Osteoblast (primary cell): ENCODE measurements at regions not wholly inside any gene's neighbourhood (a gene's known extent, or its start where the extent isn't known, plus 50 kb on each side); places are given as distances from the start of the nearest gene placed in this dataset.

Experiments
- DNase-seq: peaks from one replicate; pipeline ENCODE4 v3.0.0; 2011; ENCODE audit warnings: low spot score, mixed read lengths; ENCODE audit not compliant: insufficient read length; ENCODE audit errors: missing footprints
- H2AFZ ChIP-seq: 2 replicates; pipeline ENCODE4 v1.6.0; 2011; ENCODE audit warnings: mild to moderate bottlenecking, low read length
- H3K27ac ChIP-seq: 2 replicates; pipeline ENCODE4 v1.5.1; 2011; ENCODE audit warnings: mild to moderate bottlenecking, low read depth, low read length, moderate library complexity
- H3K27me3 ChIP-seq: 2 replicates; pipeline ENCODE4 v1.6.0; 2012; ENCODE audit warnings: mild to moderate bottlenecking, control low read depth, inconsistent platforms, low read length, moderate library complexity; ENCODE audit not compliant: insufficient read depth
- H3K36me3 ChIP-seq: 2 replicates; pipeline ENCODE4 v1.5.1; 2011; ENCODE audit warnings: mild to moderate bottlenecking, low read length, control low read depth, moderate library complexity; ENCODE audit not compliant: insufficient read depth
- H3K4me1 ChIP-seq: 2 replicates; pipeline ENCODE4 v1.5.1; 2011; ENCODE audit warnings: mild to moderate bottlenecking, low read length, control low read depth, moderate library complexity; ENCODE audit not compliant: insufficient read depth
- H3K4me2 ChIP-seq: 2 replicates; pipeline ENCODE4 v1.6.0; 2011; ENCODE audit warnings: mild to moderate bottlenecking, low read length; ENCODE audit not compliant: insufficient read depth
- H3K4me3 ChIP-seq: fragments of 200-600 bp; sonication (generic); 3 replicates; pipeline ENCODE4 v1.5.1; 2012; ENCODE audit warnings: mild to moderate bottlenecking, low read length, inconsistent platforms; ENCODE audit not compliant: insufficient read depth
- H3K79me2 ChIP-seq: 2 replicates; pipeline ENCODE4 v1.6.0; 2012; ENCODE audit warnings: mild to moderate bottlenecking, low read length, control low read depth, inconsistent platforms; ENCODE audit not compliant: insufficient read depth
- H3K9me3 ChIP-seq: 2 replicates; pipeline ENCODE4 v1.5.1; 2011; ENCODE audit warnings: low read depth, low read length, control low read depth
- H4K20me1 ChIP-seq: 2 replicates; pipeline ENCODE4 v1.6.0; 2012; ENCODE audit warnings: mild to moderate bottlenecking, low read length, control low read depth; ENCODE audit not compliant: insufficient read depth
- CTCF ChIP-seq: IDR thresholded peaks from 2 replicates; pipeline ENCODE4 v1.5.1; 2011; ENCODE audit warnings: mild to moderate bottlenecking, low read depth, low read length, moderate library complexity; ENCODE audit errors: extremely low read depth

DNA sequence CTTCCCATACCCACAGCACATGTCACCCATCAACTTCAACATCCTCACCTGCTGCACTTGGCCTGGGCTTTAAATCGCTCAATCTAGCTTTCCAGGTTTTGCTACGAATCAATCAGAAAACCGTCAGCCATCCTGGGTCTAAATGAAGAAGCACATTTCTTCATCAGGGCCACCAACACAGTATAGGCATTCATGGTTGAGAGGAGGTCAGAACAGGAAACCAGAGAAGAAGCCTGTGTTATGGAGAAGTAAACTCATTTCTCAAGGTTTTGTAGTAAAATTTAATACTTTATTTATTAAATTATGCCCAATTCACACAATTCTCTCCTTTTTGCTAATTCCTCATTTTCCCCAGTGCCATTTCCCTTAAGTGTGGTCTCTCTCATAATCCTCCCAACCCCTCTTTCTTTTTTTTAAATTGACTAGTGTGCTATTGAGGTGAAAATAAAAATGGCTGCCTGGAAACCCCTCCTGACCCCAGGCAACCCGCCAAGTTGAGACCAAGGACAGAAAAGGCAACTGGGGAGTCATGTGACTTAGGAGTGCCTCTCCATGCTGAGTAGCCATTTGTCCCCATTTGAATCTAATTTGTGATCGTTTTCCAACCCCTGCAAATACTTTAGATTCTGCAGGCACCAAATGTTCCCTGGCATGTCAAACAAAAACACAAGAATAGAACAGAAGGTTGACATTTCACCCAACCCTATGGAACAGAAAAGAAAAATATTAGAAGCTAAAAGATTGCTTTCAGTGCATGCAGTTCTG is 181.1 kb upstream of the NAMPT start:
- Histone ChIP-seq H3K27me3 (no peaks in the 10 kb centered on the region), H3K9me3 (no peaks in the 10 kb centered on the region), H3K4me1 (no peaks in the 10 kb centered on the region), H4K20me1 (no peaks in the 10 kb centered on the region), H3K4me2 (no peak overlapping the region), H3K4me3 (no peak overlapping the region), H2AFZ (no peak overlapping the region), H3K27ac (no peak overlapping the region), H3K79me2 (no peaks in the 10 kb centered on the region), H3K36me3 (no peaks in the 10 kb centered on the region)
- no peak for TF ChIP-seq CTCF
- no peak for DNase-seq

GRCh38 chr7:106464651-106465050 is 179.9 kb upstream of the NAMPT start:
- no peak overlapping the region for H2AFZ ChIP-seq
- DNase-seq = no peak
- no peak overlapping the region for H3K27ac ChIP-seq
- H4K20me1 ChIP-seq = no peaks in the 10 kb centered on the region
- no peaks in the 10 kb centered on the region for H3K4me1 ChIP-seq
- no peaks in the 10 kb centered on the region for H3K36me3 ChIP-seq
- TF ChIP-seq CTCF = no peak
- H3K27me3 ChIP-seq = no peaks in the 10 kb centered on the region
- H3K4me2 ChIP-seq = no peak overlapping the region
- H3K9me3 ChIP-seq = no peaks in the 10 kb centered on the region
- no peaks in the 10 kb centered on the region for H3K79me2 ChIP-seq
- no peak overlapping the region for H3K4me3 ChIP-seq

GRCh38 chr7:106463851-106464611 is 179.2 kb upstream of the NAMPT start:
- H3K4me3 ChIP-seq = no peak overlapping the region
- no peaks in the 10 kb centered on the region for H3K9me3 ChIP-seq
- no peak overlapping the region for H3K4me2 ChIP-seq
- H3K27me3 ChIP-seq = no peaks in the 10 kb centered on the region
- H3K4me1 ChIP-seq = no peaks in the 10 kb centered on the region
- no peak overlapping the region for H2AFZ ChIP-seq
- no peak for DNase-seq
- no peak for TF ChIP-seq CTCF
- H3K36me3 ChIP-seq = no peaks in the 10 kb centered on the region
- H3K79me2 ChIP-seq = no peaks in the 10 kb centered on the region
- H4K20me1 ChIP-seq = no peaks in the 10 kb centered on the region
- H3K27ac ChIP-seq = no peak overlapping the region

DNA sequence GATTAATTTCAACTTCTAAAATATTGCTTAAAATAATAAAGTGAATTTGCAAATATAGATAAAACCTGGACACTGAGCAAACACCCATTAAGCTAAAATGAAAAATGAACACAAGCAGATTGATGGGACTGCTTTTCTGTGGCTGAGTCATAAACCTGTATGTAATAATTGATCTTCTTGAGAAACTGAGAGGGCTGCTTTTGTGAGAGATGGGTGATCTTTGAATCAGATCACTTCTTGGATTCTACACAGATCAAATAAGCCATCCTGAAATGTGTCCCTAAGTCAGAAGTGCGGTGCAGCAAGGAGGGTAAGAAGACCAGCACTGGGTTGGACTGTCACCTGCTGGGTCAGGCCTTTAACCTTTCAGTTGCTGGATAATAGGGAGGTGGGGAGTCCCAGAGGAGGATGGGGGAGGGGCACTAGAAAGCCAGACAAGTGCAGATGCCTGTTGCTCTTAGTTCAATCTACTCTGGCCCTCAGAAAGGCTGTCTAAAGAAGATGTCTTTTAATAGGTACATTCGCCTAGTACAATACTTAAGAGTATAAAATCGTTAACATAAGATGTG is 178.2 kb upstream of the NAMPT start:
- H3K27ac ChIP-seq = no peak overlapping the region
- H4K20me1 ChIP-seq = no peaks in the 10 kb centered on the region
- DNase-seq = no peak
- no peaks in the 10 kb centered on the region for H3K36me3 ChIP-seq
- no peak overlapping the region for H2AFZ ChIP-seq
- H3K4me1 ChIP-seq = no peaks in the 10 kb centered on the region
- H3K4me2 ChIP-seq = peak overlapping the region; percentile 51
- H3K4me3 ChIP-seq = no peak overlapping the region
- no peak for TF ChIP-seq CTCF
- no peaks in the 10 kb centered on the region for H3K79me2 ChIP-seq
- no peaks in the 10 kb centered on the region for H3K27me3 ChIP-seq
- H3K9me3 ChIP-seq = no peaks in the 10 kb centered on the region
